ENCODE measurements at regions not wholly inside any gene's neighbourhood (a gene's known extent, or its start where the extent isn't known, plus 50 kb on each side); places are given as distances from the start of the nearest gene placed in this dataset.

GRCh38 chr2:19810148-19810547, 91.6 kb downstream of the TTC32 start:
- Histone ChIP-seq H3K4me3 (ENCODE audit: insufficient read length, low read depth) (no peak overlapping the region), H3K36me3 (ENCODE audit: insufficient read depth, insufficient read length, low read length) (no peaks in the 10 kb centered on the region), H3K4me1 (ENCODE audit: insufficient read depth, insufficient read length) (no peaks in the 10 kb centered on the region), H3K9ac (ENCODE audit: insufficient read length, low read depth) (no peak overlapping the region), H3K9me3 (ENCODE audit: insufficient read depth, low read length) (no peaks in the 10 kb centered on the region), H3K27me3 (ENCODE audit: insufficient read depth, insufficient read length) (no peaks in the 10 kb centered on the region)
- DNase-seq (ENCODE audit: low read depth, low spot score) = no peak
- TF ChIP-seq ZNF274 (IDR thresholded peaks at IDR 0.05; ENCODE audit: low read depth, low read length) (no peak), SUZ12 (IDR thresholded peaks at IDR 0.05; ENCODE audit: extremely low read depth, insufficient read depth, insufficient read length) (no peak), YY1 (IDR thresholded peaks at IDR 0.05; ENCODE audit: insufficient read depth, insufficient read length) (no peak)

GRCh38 chr2:19809206-19809605, 92.6 kb downstream of the TTC32 start:
- no peaks in the 10 kb centered on the region for H3K4me1 ChIP-seq (ENCODE audit: insufficient read depth, insufficient read length)
- H3K4me3 ChIP-seq (ENCODE audit: insufficient read length, low read depth) = no peak overlapping the region
- no peaks in the 10 kb centered on the region for H3K27me3 ChIP-seq (ENCODE audit: insufficient read depth, insufficient read length)
- no peak overlapping the region for H3K9ac ChIP-seq (ENCODE audit: insufficient read length, low read depth)
- H3K36me3 ChIP-seq (ENCODE audit: insufficient read depth, insufficient read length, low read length) = no peaks in the 10 kb centered on the region
- no peak for DNase-seq (ENCODE audit: low read depth, low spot score)
- H3K9me3 ChIP-seq (ENCODE audit: insufficient read depth, low read length) = no peaks in the 10 kb centered on the region
- TF ChIP-seq ZNF274 (IDR thresholded peaks at IDR 0.05; ENCODE audit: low read depth, low read length) = no peak
- TF ChIP-seq SUZ12 (IDR thresholded peaks at IDR 0.05; ENCODE audit: extremely low read depth, insufficient read depth, insufficient read length) = no peak
- TF ChIP-seq YY1 (IDR thresholded peaks at IDR 0.05; ENCODE audit: insufficient read depth, insufficient read length) = no peak

DNA sequence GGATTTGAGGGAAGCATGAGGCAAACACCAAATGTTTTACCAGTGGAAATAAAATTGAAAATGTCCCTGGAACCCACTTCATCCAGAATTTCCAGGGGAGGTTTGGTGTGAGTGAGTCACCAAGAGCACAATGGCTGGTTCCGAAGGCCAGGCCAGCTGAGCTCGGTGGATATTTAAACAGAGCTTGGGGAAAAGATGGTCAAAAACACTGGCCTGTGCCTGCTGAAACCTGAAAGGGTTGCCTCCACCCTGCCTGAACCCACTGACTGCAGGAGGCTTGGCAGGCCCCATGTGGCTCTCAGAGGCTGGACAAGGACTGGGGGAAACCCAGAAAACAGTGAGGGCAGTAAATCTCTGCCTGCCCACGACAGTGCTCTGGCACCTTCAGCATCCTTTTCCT, 93.9 kb downstream of the TTC32 start:
- Histone ChIP-seq H3K4me3 (ENCODE audit: insufficient read length, low read depth) (no peak overlapping the region), H3K27me3 (ENCODE audit: insufficient read depth, insufficient read length) (no peaks in the 10 kb centered on the region), H3K36me3 (ENCODE audit: insufficient read depth, insufficient read length, low read length) (no peaks in the 10 kb centered on the region), H3K9me3 (ENCODE audit: insufficient read depth, low read length) (no peaks in the 10 kb centered on the region), H3K4me1 (ENCODE audit: insufficient read depth, insufficient read length) (no peaks in the 10 kb centered on the region), H3K9ac (ENCODE audit: insufficient read length, low read depth) (no peak overlapping the region)
- no peak for TF ChIP-seq YY1 (IDR thresholded peaks at IDR 0.05; ENCODE audit: insufficient read depth, insufficient read length)
- no peak for TF ChIP-seq SUZ12 (IDR thresholded peaks at IDR 0.05; ENCODE audit: extremely low read depth, insufficient read depth, insufficient read length)
- DNase-seq (ENCODE audit: low read depth, low spot score) = no peak

GRCh38 chr2:19807346-19807745, 94.4 kb downstream of the TTC32 start:
- H3K27me3 ChIP-seq (ENCODE audit: insufficient read depth, insufficient read length) = no peaks in the 10 kb centered on the region

DNA sequence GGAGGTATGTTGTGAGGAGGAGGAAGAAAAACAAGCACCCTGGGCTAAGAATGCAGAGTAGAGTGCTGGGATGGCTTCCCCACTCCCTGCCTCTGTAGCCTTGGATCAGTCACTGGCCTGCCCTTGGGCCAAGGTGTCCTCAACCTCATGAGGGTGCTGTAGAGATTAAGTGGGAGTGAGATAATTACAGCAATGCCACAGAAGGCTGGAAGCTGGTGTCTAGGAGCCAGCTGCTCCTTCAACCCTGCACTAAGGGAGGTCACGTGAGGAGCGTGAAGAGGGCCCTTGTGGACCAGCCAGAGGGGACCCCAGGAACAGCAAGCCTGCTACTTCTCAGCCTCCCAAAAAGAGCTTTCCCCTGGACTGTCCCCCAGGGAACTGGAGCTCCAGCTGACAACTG, 95.2 kb downstream of the TTC32 start:
- DNase-seq (ENCODE audit: low read depth, low spot score) = no peak
- H3K4me3 ChIP-seq (ENCODE audit: insufficient read length, low read depth) = no peak overlapping the region
- no peaks in the 10 kb centered on the region for H3K27me3 ChIP-seq (ENCODE audit: insufficient read depth, insufficient read length)
- H3K9me3 ChIP-seq (ENCODE audit: insufficient read depth, low read length) = no peaks in the 10 kb centered on the region
- H3K36me3 ChIP-seq (ENCODE audit: insufficient read depth, insufficient read length, low read length) = no peaks in the 10 kb centered on the region
- no peak overlapping the region for H3K9ac ChIP-seq (ENCODE audit: insufficient read length, low read depth)
- no peaks in the 10 kb centered on the region for H3K4me1 ChIP-seq (ENCODE audit: insufficient read depth, insufficient read length)
- TF ChIP-seq SUZ12 (IDR thresholded peaks at IDR 0.05; ENCODE audit: extremely low read depth, insufficient read depth, insufficient read length) (no peak), ZNF274 (IDR thresholded peaks at IDR 0.05; ENCODE audit: low read depth, low read length) (no peak), YY1 (IDR thresholded peaks at IDR 0.05; ENCODE audit: insufficient read depth, insufficient read length) (no peak)

More at GRCh38 chr2:19807346-19807745, 94.4 kb downstream of the TTC32 start:
- Histone ChIP-seq H3K4me3 (ENCODE audit: insufficient read length, low read depth) (no peak overlapping the region), H3K9me3 (ENCODE audit: insufficient read depth, low read length) (no peaks in the 10 kb centered on the region), H3K9ac (ENCODE audit: insufficient read length, low read depth) (no peak overlapping the region), H3K4me1 (ENCODE audit: insufficient read depth, insufficient read length) (no peaks in the 10 kb centered on the region), H3K36me3 (ENCODE audit: insufficient read depth, insufficient read length, low read length) (no peaks in the 10 kb centered on the region)
- DNase-seq (ENCODE audit: low read depth, low spot score) = no peak
- TF ChIP-seq YY1 (IDR thresholded peaks at IDR 0.05; ENCODE audit: insufficient read depth, insufficient read length) = no peak
- no peak for TF ChIP-seq ZNF274 (IDR thresholded peaks at IDR 0.05; ENCODE audit: low read depth, low read length)
- TF ChIP-seq SUZ12 (IDR thresholded peaks at IDR 0.05; ENCODE audit: extremely low read depth, insufficient read depth, insufficient read length) = no peak

DNA sequence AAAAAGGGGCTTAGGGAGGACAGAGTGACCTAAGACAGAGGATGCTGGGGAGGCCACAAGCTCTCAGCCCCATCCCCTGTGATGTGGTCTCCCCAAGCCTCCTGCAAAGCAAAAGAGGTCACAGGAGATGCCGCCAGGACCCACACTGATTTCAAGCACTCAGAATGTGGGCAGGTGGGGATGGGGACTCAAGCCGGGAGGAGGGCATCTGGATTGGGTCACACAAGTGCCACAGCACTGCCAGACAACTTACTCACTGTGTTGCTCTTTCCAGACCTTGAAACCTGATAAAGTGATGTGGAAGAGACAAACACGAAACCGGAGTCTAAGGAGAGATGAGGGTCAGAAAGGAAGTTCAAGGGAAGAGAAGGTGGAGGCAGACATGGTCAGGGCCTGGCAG, 95.7 kb downstream of the TTC32 start:
- H3K4me3 ChIP-seq (ENCODE audit: insufficient read length, low read depth) = no peak overlapping the region
- H3K9ac ChIP-seq (ENCODE audit: insufficient read length, low read depth) = no peak overlapping the region
- no peaks in the 10 kb centered on the region for H3K9me3 ChIP-seq (ENCODE audit: insufficient read depth, low read length)
- TF ChIP-seq ZNF274 (IDR thresholded peaks at IDR 0.05; ENCODE audit: low read depth, low read length) (no peak), YY1 (IDR thresholded peaks at IDR 0.05; ENCODE audit: insufficient read depth, insufficient read length) (no peak), SUZ12 (IDR thresholded peaks at IDR 0.05; ENCODE audit: extremely low read depth, insufficient read depth, insufficient read length) (no peak)
- no peaks in the 10 kb centered on the region for H3K4me1 ChIP-seq (ENCODE audit: insufficient read depth, insufficient read length)
- no peak for DNase-seq (ENCODE audit: low read depth, low spot score)
- H3K36me3 ChIP-seq (ENCODE audit: insufficient read depth, insufficient read length, low read length) = no peaks in the 10 kb centered on the region
- no peaks in the 10 kb centered on the region for H3K27me3 ChIP-seq (ENCODE audit: insufficient read depth, insufficient read length)

DNA sequence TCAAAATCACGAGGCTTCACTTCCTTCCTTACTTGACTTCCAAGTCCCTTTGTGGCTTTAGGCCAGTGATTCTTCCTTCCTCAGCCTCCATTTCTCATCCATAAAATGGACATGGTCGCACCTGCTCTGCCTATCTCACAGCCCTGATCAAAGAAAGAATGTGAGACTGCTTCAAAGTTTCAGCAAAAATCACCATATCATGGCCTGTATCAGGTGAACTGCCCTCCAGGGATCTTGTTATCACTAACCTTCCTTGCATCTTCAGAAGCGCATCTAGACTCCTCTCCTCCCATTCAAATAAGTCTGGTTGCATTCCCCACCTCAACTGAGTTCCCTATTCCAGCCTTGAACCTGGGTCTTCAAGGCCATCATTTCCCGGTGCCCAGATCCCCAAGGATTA, 96.5 kb downstream of the TTC32 start:
- Histone ChIP-seq H3K36me3 (ENCODE audit: insufficient read depth, insufficient read length, low read length) (no peaks in the 10 kb centered on the region), H3K4me3 (ENCODE audit: insufficient read length, low read depth) (no peak overlapping the region), H3K9me3 (ENCODE audit: insufficient read depth, low read length) (no peaks in the 10 kb centered on the region), H3K27me3 (ENCODE audit: insufficient read depth, insufficient read length) (no peaks in the 10 kb centered on the region), H3K4me1 (ENCODE audit: insufficient read depth, insufficient read length) (no peaks in the 10 kb centered on the region), H3K9ac (ENCODE audit: insufficient read length, low read depth) (no peak overlapping the region)
- TF ChIP-seq YY1 (IDR thresholded peaks at IDR 0.05; ENCODE audit: insufficient read depth, insufficient read length) (no peak), SUZ12 (IDR thresholded peaks at IDR 0.05; ENCODE audit: extremely low read depth, insufficient read depth, insufficient read length) (no peak), ZNF274 (IDR thresholded peaks at IDR 0.05; ENCODE audit: low read depth, low read length) (no peak)
- DNase-seq (ENCODE audit: low read depth, low spot score) = no peak
